HepG2 (cell line): ENCODE measurements at regions not wholly inside any gene's neighbourhood (a gene's known extent, or its start where the extent isn't known, plus 50 kb on each side); places are given as distances from the start of the nearest gene placed in this dataset.

Experiments
- ATAC-seq: fragments of 200-7000 bp; cut with Tn5 transposase; 3 replicates; pipeline ENCODE4 v1.9.1; 2020; ENCODE audit warnings: mild to moderate bottlenecking, moderate library complexity
- BruUV-seq: library from RNA; stranded (reverse); fragments of 400-500 nt; replicated peaks from 2 replicates; lab custom pipeline; 2021; lab: Mats Ljungman, UMichigan
- CTCF ChIA-PET: fragments of 300-600 bp; formaldehyde crosslinking; extraction: SDS; loops from one replicate; lab custom pipeline; 2021; ENCODE audit warnings: low total read pairs, inconsistent platforms, low intra/inter-chr PET ratio; lab: Yijun Ruan, JAX
- POLR2A ChIA-PET: fragments of 350-600 bp; sonication (Branson Sonifier 250); formaldehyde crosslinking; loops from one replicate; lab custom pipeline; 2020; ENCODE audit warnings: antibody characterized with exemption, inconsistent platforms; lab: Yijun Ruan, JAX
- DNase-seq: peaks from one replicate; pipeline ENCODE4 v3.0.0-alpha.2; 2015; ENCODE audit warnings: low spot score
- FAIRE-seq: peaks from 3 replicates; lab custom pipeline; 2011; peaks lifted over from hg19 to GRCh38; lab: Jason Lieb, UNC
- H2AFZ ChIP-seq: one replicate; pipeline ENCODE4 v1.6.1; 2011; ENCODE audit warnings: low read length, inconsistent platforms
- H3K27ac ChIP-seq: fragments of 300-600 bp; 3 replicates; pipeline ENCODE4 v1.8.0; 2011; ENCODE audit warnings: mixed run types, mild to moderate bottlenecking, mixed read lengths, low read length, inconsistent platforms; ENCODE audit not compliant: insufficient read depth; ENCODE audit errors: extremely low read length
- H3K27me3 ChIP-seq, 2 experiments: fragments of 200-600 bp in 1 of 2; 2 replicates in 1 of 2; 3 replicates in 1 of 2; pipeline versions ENCODE4 v1.6.0 to v1.8.0; 2011; ENCODE audit warnings: low read length in 2 of 2, mild to moderate bottlenecking in 2 of 2, moderate library complexity in 2 of 2, inconsistent platforms in 1 of 2; ENCODE audit not compliant: insufficient read depth in 2 of 2, control insufficient read depth in 1 of 2
- H3K36me3 ChIP-seq, 2 experiments: fragments of 200-600 bp in 1 of 2; replicated peaks in 1 of 2; 2 replicates in 1 of 2; 3 replicates in 1 of 2; pipeline versions ENCODE4 v1.5.1 to v1.8.0; 2011; ENCODE audit warnings: low read length in 2 of 2, inconsistent platforms in 1 of 2; ENCODE audit not compliant: insufficient read depth in 2 of 2, control insufficient read depth in 1 of 2
- H3K4me1 ChIP-seq: 2 replicates; pipeline ENCODE4 v1.5.1; 2012; ENCODE audit warnings: low read length, inconsistent platforms; ENCODE audit not compliant: insufficient read depth
- H3K4me2 ChIP-seq: 2 replicates; pipeline ENCODE4 v1.6.0; 2011; ENCODE audit warnings: low read depth, low read length, inconsistent platforms
- H3K4me3 ChIP-seq, 3 experiments: fragments of 200-600 bp in 1 of 3; sonication (generic), shearing (Covaris generic) in 1 of 3; replicated peaks in 1 of 3; 2 replicates each; pipeline ENCODE4 v1.5.1; 2011 to 2016; ENCODE audit warnings: low read length in 3 of 3, inconsistent platforms in 2 of 3, low read depth in 2 of 3, mild to moderate bottlenecking in 2 of 3, control low read depth in 1 of 3, mixed read lengths in 1 of 3; ENCODE audit not compliant: insufficient read depth in 1 of 3
- H3K79me2 ChIP-seq: one replicate; pipeline ENCODE4 v1.6.1; 2011; ENCODE audit warnings: low read length, inconsistent platforms; ENCODE audit not compliant: insufficient read depth
- H3K9ac ChIP-seq: 2 replicates; pipeline ENCODE4 v1.6.0; 2011; ENCODE audit warnings: mild to moderate bottlenecking, low read depth, low read length, inconsistent platforms; ENCODE audit not compliant: insufficient read depth
- H3K9me3 ChIP-seq: 2 replicates; pipeline ENCODE4 v1.5.1; 2012; ENCODE audit warnings: mild to moderate bottlenecking, low read length
- H4K20me1 ChIP-seq: 2 replicates; pipeline ENCODE4 v1.6.0; 2011; ENCODE audit warnings: inconsistent platforms, mild to moderate bottlenecking, low read length, moderate library complexity; ENCODE audit not compliant: insufficient read depth
- BRD4 ChIP-seq: sonication (generic); formaldehyde crosslinking; IDR thresholded peaks from 2 replicates; pipeline ENCODE4 v1.4.0; 2020; ENCODE audit warnings: missing genetic modification reagents
- CBX1 ChIP-seq: IDR thresholded peaks from one replicate; pipeline ENCODE4 v1.6.1; 2016; ENCODE audit warnings: antibody characterized with exemption, low read depth
- DNMT3B ChIP-seq: conservative IDR thresholded peaks from 2 replicates; pipeline ENCODE4 v1.6.1; 2016; ENCODE audit warnings: missing biosample characterization, control low read depth
- HNF1A ChIP-seq, 2 experiments: sonication (generic) in 1 of 2; formaldehyde crosslinking in 1 of 2; IDR thresholded peaks; 2 replicates each; pipeline versions ENCODE4 v1.4.0 to v1.6.1; 2016 to 2020; ENCODE audit warnings: borderline replicate concordance in 1 of 2, low read depth in 1 of 2, mild to moderate bottlenecking in 1 of 2, missing genetic modification reagents in 1 of 2
- MIXL1 ChIP-seq: IDR thresholded peaks from 2 replicates; pipeline ENCODE4 v1.6.1; 2016
- MTA3 ChIP-seq: sonication (generic); formaldehyde crosslinking; IDR thresholded peaks from 2 replicates; pipeline ENCODE4 v1.4.0; 2020; ENCODE audit warnings: missing genetic modification reagents
- POLR2AphosphoS5 ChIP-seq: IDR thresholded peaks from 2 replicates; pipeline ENCODE4 v1.6.1; 2012; ENCODE audit warnings: low read depth, low read length
- RARG ChIP-seq: sonication (generic); formaldehyde crosslinking; IDR thresholded peaks from 2 replicates; pipeline ENCODE4 v1.4.0; 2020; ENCODE audit warnings: low read depth, mild to moderate bottlenecking, missing genetic modification reagents
- RNF2 ChIP-seq: fragments of 450-650 bp; conservative IDR thresholded peaks from 2 replicates; pipeline ENCODE4 v1.6.1; 2016; ENCODE audit warnings: low read depth
- ZNF512 ChIP-seq: sonication (generic); formaldehyde crosslinking; IDR thresholded peaks from 2 replicates; pipeline ENCODE4 v1.4.0; 2020; ENCODE audit warnings: mild to moderate bottlenecking, missing genetic modification reagents
- ZNF788 ChIP-seq: sonication (generic); formaldehyde crosslinking; IDR thresholded peaks from 2 replicates; pipeline ENCODE4 v1.5.0; 2020; ENCODE audit warnings: mild to moderate bottlenecking, missing genetic modification reagents, borderline replicate concordance
- WGBS: methylation state at CpG from one replicate; pipeline ENCODE4 v1.1.6; 2017; ENCODE audit warnings: low lambda C conversion rate; 5-methylcytosine and 5-hydroxymethylcytosine counted together
- in situ Hi-C: cut with HindIII; loops from 2 replicates; pipeline ENCODE4 v1.10.0; 2017; ENCODE audit warnings: low pct_unique_long_range_greater_than_20kb; ENCODE audit not compliant: extremely low pct_ligation_motif_present
- intact Hi-C: fragments of 100-400 bp; cut with micrococcal nuclease; formaldehyde crosslinking; loops from one replicate; pipeline ENCODE4 v1.10.0; 2022; ENCODE audit not compliant: unreplicated experiment

GRCh38 chr9:82363682-82364081 lies 375.1 kb downstream of the SPATA31D1 start (continued):
- no peak for TF ChIP-seq HNF1A (IDR thresholded peaks at IDR 0.05; ENCODE audit: low read depth)
- TF ChIP-seq HNF1A (CRISPR knock-in tag; IDR thresholded peaks at IDR 0.05; ENCODE audit: borderline replicate concordance), result no peak
- TF ChIP-seq MTA3 (CRISPR knock-in tag), result no peak
- TF ChIP-seq BRD4 (CRISPR knock-in tag), result no peak
- TF ChIP-seq ZNF788 (CRISPR knock-in tag), result no peak
- no peak for TF ChIP-seq RNF2
- no peak for TF ChIP-seq MIXL1 (CRISPR knock-in tag)
- TF ChIP-seq, all 625 proteins: peak for 0

- FAIRE-seq, result no peak
- peaks cover 8% of the 10 kb centered on the region for H3K4me1 ChIP-seq
- no peaks in the 10 kb centered on the region for H3K79me2 ChIP-seq
- no TSS peak for BruUV-seq
- no peaks in the 10 kb centered on the region for H3K9me3 ChIP-seq
- intact Hi-C loops, result no loop called here
- H3K27ac ChIP-seq, result no peak overlapping the region
- no peak for DNase-seq
- no peaks in the 10 kb centered on the region for H3K27me3 ChIP-seq
- H3K36me3 ChIP-seq, result no peaks in the 10 kb centered on the region
- WGBS, result 21% methylated on average over 2 of the region's 2 CpGs
- POLR2A ChIA-PET, result no interaction called here
- no peak for ATAC-seq
- H3K4me3 ChIP-seq, result no peak overlapping the region
- CTCF ChIA-PET, result no interaction called here
- H3K4me2 ChIP-seq, result no peak overlapping the region
- TF ChIP-seq ZNF512 (CRISPR knock-in tag) (no peak), DNMT3B (CRISPR knock-in tag) (no peak), POLR2AphosphoS5 (no peak), RARG (CRISPR knock-in tag) (no peak), CBX1 (no peak), ZNF788 (CRISPR knock-in tag) (no peak)
- no peak overlapping the region for H3K9ac ChIP-seq
- no peaks in the 10 kb centered on the region for H4K20me1 ChIP-seq
- in situ Hi-C loops, result no loop called here
- no peak overlapping the region for H2AFZ ChIP-seq
Observed at GRCh38 chr9:82367016-82367415, 378.4 kb downstream of the SPATA31D1 start.
